Osteoblast (primary cell): ENCODE measurements at regions not wholly inside any gene's neighbourhood (a gene's known extent, or its start where the extent isn't known, plus 50 kb on each side); places are given as distances from the start of the nearest gene placed in this dataset.
"Not testable (repeated sequence)": the region's sequence is repeated elsewhere in the genome, so short reads cannot be mapped to it uniquely, and the experiment has no call there.

Source experiments
- DNase-seq: peaks from one replicate; pipeline ENCODE4 v3.0.0; 2011; ENCODE audit warnings: low spot score, mixed read lengths; ENCODE audit not compliant: insufficient read length; ENCODE audit errors: missing footprints
- H2AFZ ChIP-seq: 2 replicates; pipeline ENCODE4 v1.6.0; 2011; ENCODE audit warnings: mild to moderate bottlenecking, low read length
- H3K27ac ChIP-seq: 2 replicates; pipeline ENCODE4 v1.5.1; 2011; ENCODE audit warnings: mild to moderate bottlenecking, low read depth, low read length, moderate library complexity
- H3K27me3 ChIP-seq: 2 replicates; pipeline ENCODE4 v1.6.0; 2012; ENCODE audit warnings: mild to moderate bottlenecking, control low read depth, inconsistent platforms, low read length, moderate library complexity; ENCODE audit not compliant: insufficient read depth
- H3K36me3 ChIP-seq: 2 replicates; pipeline ENCODE4 v1.5.1; 2011; ENCODE audit warnings: mild to moderate bottlenecking, low read length, control low read depth, moderate library complexity; ENCODE audit not compliant: insufficient read depth
- H3K4me1 ChIP-seq: 2 replicates; pipeline ENCODE4 v1.5.1; 2011; ENCODE audit warnings: mild to moderate bottlenecking, low read length, control low read depth, moderate library complexity; ENCODE audit not compliant: insufficient read depth
- H3K4me2 ChIP-seq: 2 replicates; pipeline ENCODE4 v1.6.0; 2011; ENCODE audit warnings: mild to moderate bottlenecking, low read length; ENCODE audit not compliant: insufficient read depth
- H3K4me3 ChIP-seq: fragments of 200-600 bp; sonication (generic); 3 replicates; pipeline ENCODE4 v1.5.1; 2012; ENCODE audit warnings: mild to moderate bottlenecking, low read length, inconsistent platforms; ENCODE audit not compliant: insufficient read depth
- H3K79me2 ChIP-seq: 2 replicates; pipeline ENCODE4 v1.6.0; 2012; ENCODE audit warnings: mild to moderate bottlenecking, low read length, control low read depth, inconsistent platforms; ENCODE audit not compliant: insufficient read depth
- H3K9me3 ChIP-seq: 2 replicates; pipeline ENCODE4 v1.5.1; 2011; ENCODE audit warnings: low read depth, low read length, control low read depth
- H4K20me1 ChIP-seq: 2 replicates; pipeline ENCODE4 v1.6.0; 2012; ENCODE audit warnings: mild to moderate bottlenecking, low read length, control low read depth; ENCODE audit not compliant: insufficient read depth

- H4K20me1 ChIP-seq, DNase-seq, H3K9me3 ChIP-seq, H3K27me3 ChIP-seq, H3K36me3 ChIP-seq, H3K79me2 ChIP-seq: not testable (repeated sequence)
- Histone ChIP-seq H3K4me1 (peaks cover 45% of the 10 kb centered on the region), H3K27ac (peak overlapping the region; percentile 99), H3K4me2 (peak overlapping the region; percentile 79), H2AFZ (peak overlapping the region; percentile 51), H3K4me3 (peak overlapping the region; percentile 43)
Measured at GRCh38 chr16:29271721-29272675, 134.5 kb downstream of the NPIPB11 start.

GRCh38 chr16:29270923-29271322 lies 135.6 kb downstream of the NPIPB11 start:
- not testable (repeated sequence) for H3K4me2 ChIP-seq, H2AFZ ChIP-seq, H4K20me1 ChIP-seq, H3K4me3 ChIP-seq, H3K36me3 ChIP-seq, H3K9me3 ChIP-seq, H3K79me2 ChIP-seq, DNase-seq, H3K27me3 ChIP-seq
- Histone ChIP-seq H3K4me1 (peaks cover 44% of the 10 kb centered on the region), H3K27ac (peak overlapping the region; percentile 99)

GRCh38 chr16:29270033-29270432 lies 136.5 kb downstream of the NPIPB11 start:
- H3K27me3 ChIP-seq, H3K4me2 ChIP-seq, DNase-seq, H2AFZ ChIP-seq, H3K9me3 ChIP-seq, H3K36me3 ChIP-seq, H3K79me2 ChIP-seq, H4K20me1 ChIP-seq, H3K4me3 ChIP-seq: not testable (repeated sequence)
- H3K27ac ChIP-seq, result peak overlapping the region; percentile 99
- H3K4me1 ChIP-seq, result peaks cover 45% of the 10 kb centered on the region

GRCh38 chr16:29269192-29269811 lies 137.2 kb downstream of the NPIPB11 start:
- H3K4me3 ChIP-seq, H3K9me3 ChIP-seq, H3K79me2 ChIP-seq, H2AFZ ChIP-seq, H3K36me3 ChIP-seq, H3K27me3 ChIP-seq, H4K20me1 ChIP-seq: not testable (repeated sequence)
- DNase-seq, result peak; percentile 71
- Histone ChIP-seq H3K4me1 (peaks cover 53% of the 10 kb centered on the region), H3K4me2 (peak overlapping the region; percentile 32), H3K27ac (peak overlapping the region; percentile 99)

GRCh38 chr16:29268785-29269191 lies 137.7 kb downstream of the NPIPB11 start:
- H3K27ac ChIP-seq, result peak overlapping the region; percentile 99
- peaks cover 56% of the 10 kb centered on the region for H3K4me1 ChIP-seq
- not testable (repeated sequence) for H2AFZ ChIP-seq, H3K36me3 ChIP-seq, H3K79me2 ChIP-seq, H3K27me3 ChIP-seq, H3K4me3 ChIP-seq, H3K9me3 ChIP-seq, H4K20me1 ChIP-seq
- peak overlapping the region; percentile 32 for H3K4me2 ChIP-seq
- peak; percentile 95 for DNase-seq

GRCh38 chr16:29268348-29268747 lies 138.2 kb downstream of the NPIPB11 start:
- not testable (repeated sequence) for H3K27me3 ChIP-seq, H3K36me3 ChIP-seq, H2AFZ ChIP-seq, H3K9me3 ChIP-seq, H3K79me2 ChIP-seq, H4K20me1 ChIP-seq, DNase-seq, H3K4me3 ChIP-seq, H3K4me2 ChIP-seq
- H3K27ac ChIP-seq, result peak overlapping the region; percentile 99
- H3K4me1 ChIP-seq, result peaks cover 59% of the 10 kb centered on the region

GRCh38 chr16:29267891-29268290 lies 138.6 kb downstream of the NPIPB11 start:
- H3K4me2 ChIP-seq, H3K4me3 ChIP-seq, H3K79me2 ChIP-seq, H4K20me1 ChIP-seq, H3K27me3 ChIP-seq, H3K36me3 ChIP-seq, DNase-seq, H2AFZ ChIP-seq, H3K9me3 ChIP-seq: not testable (repeated sequence)
- H3K27ac ChIP-seq, result peak overlapping the region; percentile 99
- peaks cover 58% of the 10 kb centered on the region for H3K4me1 ChIP-seq

- H3K79me2 ChIP-seq, H4K20me1 ChIP-seq, H3K27me3 ChIP-seq, H3K36me3 ChIP-seq, H3K4me2 ChIP-seq, H3K9me3 ChIP-seq, H3K4me3 ChIP-seq, H2AFZ ChIP-seq, DNase-seq: not testable (repeated sequence)
- Histone ChIP-seq H3K4me1 (peaks cover 56% of the 10 kb centered on the region), H3K27ac (peak overlapping the region; percentile 70)
Measured at GRCh38 chr16:29267055-29267619, 139.4 kb downstream of the NPIPB11 start.
